ENCODE measurements at regions not wholly inside any gene's neighbourhood (a gene's known extent, or its start where the extent isn't known, plus 50 kb on each side); places are given as distances from the start of the nearest gene placed in this dataset.

DNA sequence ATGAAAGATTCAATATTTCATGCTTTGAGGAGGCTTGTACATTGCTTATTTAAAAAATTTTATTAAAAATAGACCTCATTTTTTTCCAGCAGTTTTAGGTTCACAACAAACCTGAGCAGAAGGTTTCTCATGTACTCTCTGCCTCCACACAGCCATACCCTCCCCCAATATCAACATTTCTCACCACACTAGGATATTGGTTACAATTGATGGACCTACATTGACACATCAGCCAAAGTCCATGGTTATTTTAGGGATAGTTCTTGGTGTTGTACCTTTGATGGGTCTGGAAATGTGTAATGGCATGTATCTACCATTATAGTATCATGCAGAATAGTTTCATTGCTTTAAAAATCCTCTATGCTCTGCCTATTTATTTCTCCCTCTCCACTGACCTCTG lies 611.0 kb downstream of the KCTD8 start (continued):
- no peak for TF ChIP-seq TRIM28 (IDR thresholded peaks at IDR 0.05)
- TF ChIP-seq, protein P1, sequence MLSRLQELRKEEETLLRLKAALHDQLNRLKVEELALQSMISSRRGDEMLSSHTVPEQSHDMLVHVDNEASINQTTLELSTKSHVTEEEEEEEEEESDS (CRISPR knock-in tag; IDR thresholded peaks at IDR 0.05), result no peak
- TF ChIP-seq, protein P2, sequence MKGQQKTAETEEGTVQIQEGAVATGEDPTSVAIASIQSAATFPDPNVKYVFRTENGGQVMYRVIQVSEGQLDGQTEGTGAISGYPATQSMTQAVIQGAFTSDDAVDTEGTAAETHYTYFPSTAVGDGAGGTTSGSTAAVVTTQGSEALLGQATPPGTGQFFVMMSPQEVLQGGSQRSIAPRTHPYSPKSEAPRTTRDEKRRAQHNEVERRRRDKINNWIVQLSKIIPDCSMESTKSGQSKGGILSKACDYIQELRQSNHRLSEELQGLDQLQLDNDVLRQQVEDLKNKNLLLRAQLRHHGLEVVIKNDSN (CRISPR knock-in tag; IDR thresholded peaks at IDR 0.05), result no peak
- no peak for TF ChIP-seq HMGN3 (IDR thresholded peaks at IDR 0.05; ENCODE audit: borderline replicate concordance, extremely low read depth, insufficient read length, low read depth, low read length)
- no peak for TF ChIP-seq FOSL1 (tag; conservative IDR thresholded peaks at IDR 0.05)
- TF ChIP-seq TGIF2 (CRISPR knock-in tag; IDR thresholded peaks at IDR 0.05), result no peak
- TF ChIP-seq RBM22 (IDR thresholded peaks at IDR 0.05; ENCODE audit: low read depth, low read length, poor library complexity, severe bottlenecking), result no peak

DNA sequence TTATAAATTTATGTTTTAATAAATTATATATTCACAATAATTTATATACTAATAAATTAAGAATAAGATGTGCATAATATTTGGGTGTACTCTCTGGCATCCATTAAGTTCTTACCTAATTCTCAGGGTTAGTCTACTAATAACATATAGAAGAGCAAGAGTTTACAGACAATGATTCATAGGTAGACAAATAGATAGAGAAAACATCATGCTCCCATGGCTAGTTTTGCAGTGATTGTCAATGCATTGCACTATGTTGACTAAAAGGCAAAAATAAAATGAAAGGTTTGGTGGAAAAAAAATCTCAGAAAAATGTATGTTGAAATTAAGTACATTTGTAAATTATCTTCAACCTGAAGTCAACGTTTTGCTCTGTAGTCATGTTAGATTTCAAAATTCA lies 606.0 kb downstream of the KCTD8 start:
- H4K20me1 ChIP-seq (replicated peaks; ENCODE audit: control insufficient read depth, insufficient read depth, low read length), result no peaks in the 10 kb centered on the region
- H3K27me3 ChIP-seq (ENCODE audit: control insufficient read depth in 2 of 2, insufficient read depth in 2 of 2, low read length in 2 of 2), result no peaks in the 10 kb centered on the region
- H3K79me2 ChIP-seq (ENCODE audit: control insufficient read depth, insufficient read depth, low read length), result no peaks in the 10 kb centered on the region
- no TSS peak for BruUV-seq (replicated peaks)
- no peak overlapping the region for H3K9ac ChIP-seq (ENCODE audit: insufficient read depth in 1 of 2, low read depth in 2 of 2, low read length in 2 of 2)
- 0% methylated on average over 1 of the region's 1 CpG for WGBS (ENCODE audit: insufficient coverage, low coverage, missing lambda C conversion rate)
- ATAC-seq, result no peak
- no peak for DNase-seq (ENCODE audit: extremely low read depth in 1 of 4, low spot score in 3 of 4)
- POLR2A ChIA-PET, result no interaction called here
- no peak for FAIRE-seq
- H3K9me3 ChIP-seq (replicated peaks; ENCODE audit: control insufficient read depth, insufficient read depth, low read depth, low read length), result 0 out of 2 replicates have a peak, but pooled peaks cover 2% of the 10 kb centered on the region
- H3K4me3 ChIP-seq, result no peak overlapping the region
- H2AFZ ChIP-seq (ENCODE audit: low read depth, low read length), result no peak overlapping the region
- H3K36me3 ChIP-seq (ENCODE audit: control insufficient read depth, insufficient read depth, low read length), result no peaks in the 10 kb centered on the region
- in situ Hi-C loops (cut with MboI), result no loop called here
- TF ChIP-seq, protein P3, sequence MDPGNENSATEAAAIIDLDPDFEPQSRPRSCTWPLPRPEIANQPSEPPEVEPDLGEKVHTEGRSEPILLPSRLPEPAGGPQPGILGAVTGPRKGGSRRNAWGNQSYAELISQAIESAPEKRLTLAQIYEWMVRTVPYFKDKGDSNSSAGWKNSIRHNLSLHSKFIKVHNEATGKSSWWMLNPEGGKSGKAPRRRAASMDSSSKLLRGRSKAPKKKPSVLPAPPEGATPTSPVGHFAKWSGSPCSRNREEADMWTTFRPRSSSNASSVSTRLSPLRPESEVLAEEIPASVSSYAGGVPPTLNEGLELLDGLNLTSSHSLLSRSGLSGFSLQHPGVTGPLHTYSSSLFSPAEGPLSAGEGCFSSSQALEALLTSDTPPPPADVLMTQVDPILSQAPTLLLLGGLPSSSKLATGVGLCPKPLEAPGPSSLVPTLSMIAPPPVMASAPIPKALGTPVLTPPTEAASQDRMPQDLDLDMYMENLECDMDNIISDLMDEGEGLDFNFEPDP (CRISPR knock-in tag; IDR thresholded peaks at IDR 0.05), result no peak
- H3K4me2 ChIP-seq (ENCODE audit: insufficient read depth, low read length), result no peak overlapping the region
- no peaks in the 10 kb centered on the region for H3K9me1 ChIP-seq (ENCODE audit: control insufficient read depth, insufficient read depth, low read length)
- no peak overlapping the region for H3K27ac ChIP-seq (ENCODE audit: extremely low read depth, low read depth, low read length)
- intact Hi-C loops (cut with micrococcal nuclease), result no loop called here
- CTCF ChIA-PET (ENCODE audit: low intra/inter-chr PET ratio), result no interaction called here
- H3K4me1 ChIP-seq (replicated peaks in 1 of 2; ENCODE audit: control insufficient read depth in 2 of 2, insufficient read depth in 2 of 2, low read length in 2 of 2), result no peaks in the 10 kb centered on the region
